Globus pallidus (tissue), 1 donor: ENCODE measurements at regions not wholly inside any gene's neighbourhood (a gene's known extent, or its start where the extent isn't known, plus 50 kb on each side); places are given as distances from the start of the nearest gene placed in this dataset.

ENCODE experiments used
- DNase-seq: peaks from one replicate; pipeline ENCODE4 v3.0.0-alpha.2; 2015; ENCODE audit warnings: low spot score

DNA sequence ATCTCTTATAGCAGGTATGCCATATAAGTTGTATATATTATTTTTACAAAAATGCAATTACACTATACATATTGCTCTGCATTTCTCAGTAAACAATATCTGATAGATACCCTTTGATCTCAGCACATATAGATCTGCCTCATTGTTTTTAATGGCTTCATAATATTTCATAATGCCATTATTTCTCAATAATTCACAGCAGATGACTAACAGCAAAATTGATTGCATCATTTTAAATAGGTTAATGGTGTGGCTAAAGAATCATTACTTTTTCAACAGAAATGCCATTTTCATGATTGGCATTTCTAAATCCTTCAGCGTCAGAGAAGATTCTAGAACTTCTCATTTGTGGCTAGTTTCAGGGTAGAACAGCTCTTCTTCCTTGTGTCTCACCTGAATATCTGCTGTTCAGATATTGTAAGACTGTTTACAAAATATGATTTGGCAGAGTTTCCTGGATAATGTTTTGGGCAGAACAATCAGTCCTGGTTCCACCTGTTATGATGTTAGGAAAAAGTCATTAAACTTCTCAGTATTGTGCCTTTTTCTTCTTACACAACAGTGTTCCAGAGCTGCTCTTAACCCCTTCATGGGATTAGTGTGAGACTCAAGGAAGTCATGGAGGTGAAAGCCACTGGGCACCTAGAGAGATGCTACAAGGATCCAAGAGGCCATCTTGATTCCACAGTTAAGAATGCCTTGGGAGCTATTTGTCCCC, 397.6 kb upstream of the THBS1 start:
- DNase-seq: no peak

DNA sequence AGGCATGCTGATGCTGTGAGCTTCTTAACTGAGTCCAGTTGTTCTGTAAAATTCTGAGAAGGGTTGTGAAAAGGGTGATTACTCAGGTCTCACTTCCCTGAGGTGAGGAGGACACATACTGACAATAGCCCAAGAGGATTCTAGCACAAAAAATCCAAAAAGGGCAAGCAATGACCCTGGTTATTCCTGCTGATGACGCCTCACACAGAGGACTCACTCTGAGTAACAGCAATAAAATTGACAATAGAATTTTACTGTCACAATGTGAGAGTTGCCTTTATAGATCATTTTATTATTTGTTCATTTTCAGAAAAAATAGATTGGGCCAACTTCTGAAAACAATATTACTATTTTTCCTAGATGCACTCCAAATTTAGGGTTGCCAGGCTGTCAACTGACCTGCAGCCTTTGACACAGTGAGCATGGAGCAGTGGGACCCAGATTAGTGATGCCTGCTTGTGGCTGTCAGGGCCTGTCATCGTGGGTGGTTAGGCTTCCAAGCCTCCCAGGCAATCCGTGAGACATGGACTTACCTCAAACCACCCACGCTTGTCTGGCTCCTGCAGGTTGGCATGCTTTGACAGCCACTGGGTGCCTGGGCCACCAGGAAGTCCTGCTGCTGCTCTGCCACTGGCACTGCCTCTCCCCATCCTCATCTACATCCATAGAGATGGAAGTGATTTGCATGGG, 396.0 kb upstream of the THBS1 start:
- DNase-seq: no peak

DNA sequence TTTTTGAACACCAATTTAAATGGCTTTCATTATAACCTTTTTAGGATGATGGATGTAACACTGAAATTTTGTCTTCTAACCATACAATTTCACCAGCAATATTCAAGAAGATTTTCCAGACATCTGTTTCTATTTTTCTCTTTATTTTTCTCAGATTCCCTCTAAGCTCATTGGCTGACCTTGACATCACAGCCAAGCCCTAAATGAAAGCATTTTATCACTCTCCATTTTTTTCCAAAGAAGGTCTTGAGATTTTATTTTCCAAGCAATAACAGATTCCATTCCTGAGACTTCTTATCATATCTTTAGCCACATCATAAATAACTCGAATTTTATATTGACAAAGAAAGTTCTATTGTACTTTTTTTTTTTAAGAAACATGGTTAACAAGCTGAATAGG, 392.6 kb upstream of the THBS1 start:
- DNase-seq: no peak

DNA sequence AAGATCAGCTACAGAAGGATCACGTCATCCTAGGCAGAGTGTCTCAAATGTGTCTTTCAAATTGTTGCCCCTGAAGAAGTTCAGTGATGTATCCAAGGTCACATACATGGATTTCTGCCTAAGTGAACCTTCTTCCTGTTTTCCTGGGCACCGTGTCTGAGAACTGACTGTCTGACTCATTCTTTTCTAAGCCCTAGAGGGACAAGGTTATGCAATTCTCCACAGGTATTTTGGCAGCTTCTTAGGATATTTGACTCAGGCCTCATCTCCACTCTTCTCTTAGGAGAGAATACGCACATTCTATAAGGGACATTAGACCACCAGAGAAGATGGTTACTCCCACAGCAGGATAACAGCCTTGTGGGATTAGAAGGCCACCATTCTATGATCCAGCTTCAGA, 391.9 kb upstream of the THBS1 start:
- DNase-seq: no peak

DNA sequence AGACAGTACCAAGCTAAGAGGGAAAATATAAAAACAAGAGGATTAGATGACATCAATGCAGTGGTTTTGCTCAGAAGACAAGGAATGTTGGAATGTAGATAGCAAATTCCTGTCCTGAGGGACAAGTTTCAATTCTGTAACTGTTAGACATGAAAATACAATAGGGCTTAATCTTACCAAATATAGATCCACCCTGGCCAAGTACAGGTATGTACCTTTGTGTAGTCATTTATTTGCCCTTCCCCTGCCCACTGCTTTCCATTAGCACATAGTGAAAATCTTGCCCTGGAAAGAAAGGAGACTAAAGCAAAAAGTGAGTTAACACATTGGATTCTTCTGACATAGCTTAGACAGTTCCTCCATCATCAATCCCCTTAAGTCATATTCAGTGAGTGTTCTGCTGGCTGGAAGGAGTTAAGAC, 389.0 kb upstream of the THBS1 start:
- DNase-seq: no peak

DNA sequence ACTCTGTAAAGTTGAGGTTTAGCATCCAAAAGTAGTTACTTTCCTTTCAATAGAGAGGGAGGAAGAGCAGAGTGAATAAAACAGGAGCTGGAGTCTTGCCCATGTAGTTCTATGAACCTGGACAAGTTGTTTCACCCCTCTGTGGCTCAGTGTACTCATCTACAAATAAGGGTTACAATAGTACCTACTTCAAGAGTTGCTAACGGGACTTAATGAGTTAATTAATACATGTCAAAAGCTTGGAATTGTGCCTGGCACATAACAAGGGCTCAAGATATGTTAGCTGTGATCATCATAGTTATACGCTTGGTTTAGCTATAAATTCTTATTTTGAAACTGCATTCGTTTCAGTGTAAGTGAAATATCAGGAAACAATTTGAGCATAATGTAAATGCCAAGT, 388.5 kb upstream of the THBS1 start:
- DNase-seq: no peak

DNA sequence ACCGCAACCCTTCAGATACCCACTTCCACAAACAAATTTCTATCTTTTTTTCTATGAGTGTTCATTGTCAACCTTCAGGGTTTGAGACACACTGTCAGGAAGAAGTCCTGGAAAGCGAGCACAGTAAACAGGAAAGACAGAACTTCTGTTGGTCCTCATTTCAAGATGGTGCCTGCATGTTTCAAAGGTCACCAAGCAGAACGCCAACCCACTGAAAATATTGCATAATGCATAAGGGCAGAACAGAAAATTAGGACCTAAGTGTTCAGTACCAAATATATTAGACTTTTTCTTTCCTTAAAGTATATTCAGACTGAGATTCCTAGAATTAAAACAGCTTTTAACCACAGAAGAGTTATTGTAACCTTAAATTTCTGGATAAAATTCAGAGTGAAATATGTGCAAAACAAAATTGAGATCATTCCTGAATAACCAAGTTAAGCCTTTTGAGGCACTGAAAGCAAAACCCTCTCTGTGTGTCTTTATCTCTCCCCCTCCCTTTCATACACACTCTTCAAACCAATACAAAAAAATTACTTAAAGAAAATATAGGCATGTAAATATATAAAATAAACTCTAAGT, 387.8 kb upstream of the THBS1 start:
- DNase-seq: no peak

DNA sequence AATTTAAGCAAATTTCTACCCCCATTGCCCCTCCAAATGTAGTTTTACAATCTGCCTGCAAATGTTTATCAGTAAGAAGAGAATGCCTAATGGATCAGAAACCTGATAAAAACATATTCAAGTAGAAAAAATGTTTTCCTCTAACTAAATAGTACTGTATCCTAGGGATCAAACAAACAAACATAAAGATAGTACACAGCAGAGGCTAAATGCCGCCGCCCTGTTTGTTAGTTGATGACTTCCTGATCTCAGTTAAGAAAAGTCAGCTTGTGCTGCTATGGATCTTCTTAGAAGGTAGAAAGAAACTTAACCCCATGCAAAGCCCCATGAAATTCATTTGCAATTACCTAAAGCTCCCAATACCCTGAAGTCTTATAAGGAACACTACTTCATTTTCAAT, 387.3 kb upstream of the THBS1 start:
- no peak for DNase-seq

DNA sequence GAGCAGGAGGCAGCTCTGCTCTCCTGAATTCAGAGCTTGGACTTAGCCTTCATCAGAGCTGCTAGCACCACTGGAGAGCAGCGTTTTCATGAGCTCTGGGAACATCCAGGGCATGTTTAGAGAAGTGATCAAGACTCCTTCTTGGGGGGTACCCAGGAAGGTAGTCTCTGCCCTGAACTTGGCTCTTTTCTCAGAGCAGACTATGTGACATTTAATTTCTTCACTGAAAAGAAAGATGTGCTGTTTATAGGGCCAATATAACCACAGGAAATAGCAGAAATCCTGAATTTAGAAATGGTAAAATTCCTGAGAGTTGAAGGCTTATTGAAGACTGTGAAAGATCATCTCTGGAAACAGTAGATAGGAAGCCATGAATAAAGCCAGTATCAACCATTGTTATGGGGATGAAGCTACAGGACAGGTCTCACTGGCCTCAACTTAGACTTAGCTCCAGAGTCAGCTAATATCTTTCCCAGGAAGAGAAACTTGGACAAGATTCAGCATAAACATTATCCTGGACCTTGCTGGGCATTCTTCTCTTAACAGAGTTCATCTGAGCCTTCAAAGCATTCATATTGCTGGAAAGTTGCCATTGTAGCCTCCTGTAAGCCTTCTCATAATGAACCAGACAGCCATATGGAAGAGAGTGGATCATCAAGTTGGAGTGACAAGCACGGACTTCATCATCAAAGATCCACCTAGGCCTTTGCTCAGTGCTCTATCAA, 386.6 kb upstream of the THBS1 start:
- no peak for DNase-seq

DNA sequence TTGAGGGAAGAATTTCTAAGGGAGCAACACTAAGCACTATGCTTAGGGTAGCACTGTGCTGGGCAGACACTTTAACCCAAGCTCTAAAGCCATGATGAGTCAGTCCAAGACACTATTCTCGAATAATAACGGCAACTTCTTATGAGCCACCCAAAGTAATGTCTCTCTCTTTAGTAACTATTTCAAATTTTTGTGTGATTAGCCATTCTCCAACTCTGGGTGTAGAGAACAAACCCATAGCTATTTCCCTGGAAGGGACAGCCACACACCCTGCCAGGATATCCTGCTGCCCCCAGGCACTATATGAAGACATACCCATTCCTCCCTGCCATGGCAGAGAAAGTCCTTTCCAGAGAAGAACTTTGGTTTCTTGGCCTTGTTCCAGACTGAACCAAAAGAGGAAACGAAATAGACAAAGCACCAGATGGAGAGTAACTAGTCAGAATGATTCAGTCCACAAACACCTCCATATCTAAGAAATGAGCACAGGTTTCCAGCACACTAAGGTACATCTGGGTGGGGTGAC, 384.9 kb upstream of the THBS1 start:
- DNase-seq: no peak

DNA sequence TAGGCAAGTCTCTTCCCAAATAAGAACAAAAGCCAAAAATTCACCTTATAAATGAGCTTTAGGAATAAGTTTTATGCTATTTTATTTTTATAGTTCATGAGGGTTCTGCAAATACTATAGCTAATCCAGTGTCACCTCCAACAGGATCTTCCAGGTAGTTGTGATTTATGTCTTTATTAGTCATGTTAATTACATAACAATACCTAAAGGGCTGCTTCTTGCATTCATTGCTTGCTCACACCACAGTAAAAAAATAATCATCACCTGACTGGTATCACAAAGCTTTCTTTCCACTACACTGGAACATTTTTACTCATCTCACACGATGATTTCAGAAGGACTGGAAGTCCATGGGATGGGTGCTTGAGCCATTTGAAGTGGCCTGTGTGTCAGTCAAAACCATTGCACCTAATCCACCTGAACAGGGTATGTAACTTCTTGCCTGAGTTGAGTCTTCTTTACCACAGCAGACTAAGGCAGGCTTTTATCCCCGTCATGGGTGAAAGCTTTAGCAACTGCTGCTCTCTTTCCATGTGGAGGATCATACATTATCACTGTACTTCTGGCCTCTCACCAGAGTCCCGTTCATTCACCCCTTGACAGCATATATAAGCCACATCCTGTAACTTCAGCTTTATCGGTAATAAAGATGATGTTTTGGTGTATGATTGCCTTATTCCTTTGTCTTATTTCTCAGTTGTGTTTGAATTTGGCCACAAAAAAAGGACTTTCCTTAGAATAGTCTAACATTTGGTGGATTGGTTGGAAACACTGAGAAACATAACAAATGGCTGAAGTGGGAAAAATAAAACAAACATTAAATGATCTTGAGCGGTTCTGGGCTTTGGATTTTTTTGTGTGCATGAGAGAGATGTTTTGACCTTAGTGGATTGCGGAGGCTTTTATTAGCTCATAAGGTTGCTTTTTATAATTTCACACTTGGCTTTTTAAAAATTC, 382.6 kb upstream of the THBS1 start:
- no peak for DNase-seq

DNA sequence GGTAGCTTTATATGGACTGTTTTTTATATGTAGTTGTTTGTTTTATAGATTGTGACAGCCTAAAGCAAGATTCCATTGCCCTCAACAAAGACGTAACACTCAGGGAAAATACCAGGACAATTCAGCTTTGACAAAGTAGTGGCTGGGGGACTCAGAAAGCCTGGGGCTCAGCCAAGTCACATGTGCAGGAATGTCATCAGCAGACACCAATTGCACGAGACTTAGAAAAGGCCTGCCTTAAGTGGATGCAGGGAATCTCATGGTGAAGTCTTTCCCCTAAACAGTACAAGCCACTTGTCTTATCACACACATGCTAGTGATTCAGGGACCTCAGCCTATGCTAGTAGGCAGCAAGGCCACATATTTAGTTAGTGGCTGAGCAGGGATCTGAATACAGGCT, 381.8 kb upstream of the THBS1 start:
- DNase-seq: peak; percentile 21

DNA sequence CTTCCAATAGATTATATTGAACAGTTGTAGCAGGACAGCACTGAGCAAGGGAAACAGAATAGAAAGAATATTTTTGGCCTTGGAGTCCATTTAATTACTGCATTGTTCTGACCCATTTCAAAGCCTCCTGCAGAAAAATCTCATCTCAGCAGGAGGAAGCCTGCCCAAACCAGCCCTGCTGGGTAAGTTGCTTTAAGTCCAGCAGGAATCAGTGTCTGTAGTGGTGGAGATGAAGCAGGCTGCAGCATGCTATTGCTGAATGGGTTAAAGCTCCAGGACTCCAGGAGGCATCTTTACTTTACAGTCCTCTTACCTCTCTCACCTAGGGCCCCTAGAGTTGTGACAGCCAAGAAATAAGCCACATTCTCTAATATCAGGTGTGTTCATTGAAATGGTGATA, 380.3 kb upstream of the THBS1 start:
- DNase-seq: no peak

DNA sequence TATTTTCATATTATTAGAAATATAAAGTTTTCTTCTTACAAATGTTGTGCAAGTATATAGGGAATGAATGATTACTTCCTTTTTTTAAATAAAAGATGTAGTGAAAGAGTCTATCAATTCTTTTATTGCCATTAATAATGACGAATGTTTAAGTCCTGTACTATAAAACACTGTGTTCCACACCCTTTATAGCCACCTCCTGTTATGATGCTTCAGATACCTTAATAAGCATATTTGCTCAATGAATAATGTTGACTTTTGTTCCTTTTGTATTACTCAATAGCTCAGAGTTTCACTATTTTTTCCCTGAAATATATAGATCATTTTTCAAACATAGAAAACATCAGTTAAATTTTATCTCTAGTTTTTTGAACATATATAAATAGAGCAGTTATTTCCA, 378.2 kb upstream of the THBS1 start:
- no peak for DNase-seq

DNA sequence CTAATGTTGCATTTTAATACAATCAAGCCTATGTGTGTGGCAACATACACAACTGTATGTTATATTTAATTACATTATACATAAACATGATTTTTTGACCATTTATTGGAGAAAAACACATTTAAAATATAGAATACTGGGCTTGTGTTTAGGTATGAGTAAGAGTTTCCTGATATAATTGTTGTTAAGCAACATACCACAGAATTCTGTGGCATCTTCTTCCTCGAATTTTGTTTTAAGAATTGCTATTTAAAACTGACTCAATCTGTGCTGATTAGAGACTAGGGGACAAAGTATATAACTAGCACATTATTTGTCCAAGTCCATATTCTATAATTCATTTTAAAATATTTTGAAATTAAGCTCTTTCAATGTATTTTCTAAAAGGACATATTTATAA, 376.8 kb upstream of the THBS1 start:
- no peak for DNase-seq

DNA sequence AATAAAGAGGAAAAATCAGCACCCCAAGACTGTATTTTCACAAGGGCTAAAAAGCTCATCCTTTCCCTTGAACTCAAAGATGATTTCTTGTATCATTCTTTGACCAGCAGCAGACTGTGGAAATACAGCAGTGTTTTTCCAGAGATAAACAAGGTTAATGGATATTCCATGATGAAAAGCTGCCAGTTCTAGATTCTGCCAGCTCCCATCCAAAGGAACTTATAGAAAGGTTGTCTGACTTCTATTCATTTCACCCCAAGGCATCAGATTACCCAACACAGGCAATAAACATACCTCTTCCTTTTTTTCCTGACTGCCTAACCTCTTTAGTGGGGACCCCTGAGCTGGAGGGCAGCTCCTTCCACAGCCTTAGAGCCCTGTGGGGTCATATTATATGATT, 375.8 kb upstream of the THBS1 start:
- no peak for DNase-seq

DNA sequence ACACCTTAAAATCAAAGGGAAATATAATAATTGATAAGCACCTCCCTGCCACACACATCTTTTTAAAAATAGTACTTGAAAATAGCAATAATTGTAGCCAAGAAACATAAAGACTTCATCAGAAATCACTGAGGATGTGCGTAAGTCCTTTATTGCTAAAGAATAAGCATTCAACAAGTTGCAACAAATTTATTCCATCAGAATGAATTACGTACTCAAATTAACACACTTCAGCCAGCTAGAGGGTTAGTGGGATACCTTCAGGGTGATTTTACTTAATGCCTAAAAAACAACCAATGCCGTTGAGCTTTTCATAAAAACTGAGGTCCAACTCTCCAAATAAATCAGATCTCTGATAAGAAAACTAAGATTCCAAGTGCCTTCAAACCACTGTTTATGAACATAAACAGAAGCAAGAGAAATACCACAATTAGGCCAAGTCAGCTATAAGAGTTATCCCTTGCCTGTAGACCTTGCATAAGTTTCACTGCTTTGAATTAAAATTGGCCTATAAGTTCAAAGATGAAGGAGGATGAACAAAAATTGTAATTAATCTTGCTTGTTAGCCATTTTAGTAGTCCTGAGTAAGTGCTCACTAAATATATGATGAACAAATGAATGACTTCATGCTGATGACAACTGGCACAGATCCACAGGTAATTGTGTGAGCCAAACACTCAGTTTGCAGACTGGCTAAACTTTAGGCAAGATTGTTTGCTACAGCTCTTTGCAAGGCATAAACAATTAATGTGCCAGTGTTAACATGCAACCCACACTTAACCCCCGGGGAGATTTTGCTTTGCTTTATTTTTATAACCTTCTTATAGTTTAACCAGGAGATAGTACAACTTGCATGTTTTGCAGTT, 375.1 kb upstream of the THBS1 start:
- DNase-seq: no peak

DNA sequence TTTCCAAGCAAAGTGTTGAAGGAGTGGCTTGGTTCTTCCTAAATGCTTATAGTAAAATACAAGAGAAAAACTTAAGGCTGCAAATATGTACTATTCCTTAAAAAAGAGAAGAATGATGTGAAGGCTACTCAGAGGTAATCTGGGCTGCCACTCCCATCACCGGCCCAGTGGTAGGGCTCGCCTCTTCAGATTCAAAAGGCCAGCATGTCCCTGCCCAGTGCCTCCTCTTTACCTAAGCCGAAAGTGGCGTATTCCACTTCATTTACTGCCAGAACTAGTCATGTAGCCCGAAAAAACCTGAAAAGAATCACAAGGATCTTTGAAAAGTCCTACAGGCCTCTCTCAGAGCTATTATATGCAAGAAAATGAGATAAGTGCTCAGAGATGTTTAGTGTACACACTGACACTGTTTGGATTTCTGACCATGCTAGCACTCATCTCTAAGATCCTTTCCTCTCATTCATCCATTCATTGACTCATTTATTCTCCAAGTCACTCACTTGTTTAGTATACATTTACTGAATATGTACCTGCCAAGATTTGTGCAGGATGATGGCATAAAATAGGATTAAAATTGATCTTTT, 373.3 kb upstream of the THBS1 start:
- DNase-seq: no peak

DNA sequence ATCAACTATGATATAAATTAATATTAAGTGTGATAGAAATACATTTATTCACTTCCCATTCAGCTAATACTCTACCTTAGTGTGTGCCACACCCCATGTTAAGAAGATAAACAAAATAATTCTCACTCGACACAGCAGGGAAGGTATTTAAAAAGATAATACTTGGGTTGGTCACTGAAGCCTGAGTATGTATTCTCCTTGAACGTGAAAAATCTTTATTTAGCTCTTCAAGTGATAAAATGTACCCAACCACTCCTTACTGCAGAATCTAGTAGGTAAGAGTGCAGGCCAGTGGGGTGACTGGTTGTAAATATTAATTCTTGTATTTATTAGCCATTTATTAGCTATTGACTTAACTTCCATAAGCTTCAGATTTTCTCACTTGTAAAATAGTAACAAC, 372.7 kb upstream of the THBS1 start:
- no peak for DNase-seq

DNA sequence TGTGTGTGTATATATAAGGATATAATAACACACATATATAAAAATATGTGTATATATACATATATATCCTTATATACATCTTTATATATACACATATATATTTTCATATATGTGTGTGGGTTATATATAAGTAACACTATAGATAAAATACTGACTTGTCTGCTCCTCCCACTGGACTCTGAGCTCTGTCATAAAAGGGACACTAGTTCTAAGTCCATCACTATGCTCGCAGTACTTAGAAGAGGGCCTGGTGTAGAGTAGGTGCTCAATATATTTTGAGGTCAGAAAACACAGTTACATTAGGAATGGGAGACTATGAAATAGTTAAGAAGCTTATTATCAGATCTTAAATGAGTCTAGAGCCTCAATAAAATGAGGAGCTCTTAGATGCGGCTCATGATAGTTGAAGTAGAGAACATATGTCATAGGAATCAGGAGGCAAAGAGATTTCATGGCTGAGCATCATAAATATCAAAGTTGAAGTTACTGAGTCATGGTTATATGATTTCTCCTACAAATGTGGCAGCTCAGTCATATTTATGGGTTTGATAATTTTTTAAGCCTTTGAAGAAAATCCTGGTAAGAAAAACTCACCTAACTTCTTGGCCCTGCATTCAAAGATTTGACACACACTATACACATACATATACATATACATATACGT, 371.2 kb upstream of the THBS1 start:
- no peak for DNase-seq
